ENCODE measurements at regions not wholly inside any gene's neighbourhood (a gene's known extent, or its start where the extent isn't known, plus 50 kb on each side); places are given as distances from the start of the nearest gene placed in this dataset.

GRCh38 chr2:221792971-221793521 lies 220.9 kb upstream of the EPHA4 start:
- dilution Hi-C loops (cut with MboI; ENCODE audit: extremely low pct_ligation_motif_present, low sequenced_read_pairs), result no loop called here
- H3K36me3 ChIP-seq (ENCODE audit: control insufficient read depth in 2 of 2, extremely low read depth in 1 of 2, insufficient read depth in 2 of 2, low read length in 2 of 2), result no peaks in the 10 kb centered on the region
- H3K4me1 ChIP-seq (ENCODE audit: control insufficient read depth, extremely low read depth, insufficient read depth, low read length), result no peaks in the 10 kb centered on the region
- no peaks in the 10 kb centered on the region for H3K9me1 ChIP-seq (ENCODE audit: control insufficient read depth, extremely low read depth, insufficient read depth, low read length)
- TF ChIP-seq CTCF (optimal IDR thresholded peaks at IDR 0.05 in 1 of 3, IDR thresholded peaks at IDR 0.05 in 1 of 3, conservative IDR thresholded peaks at IDR 0.05 in 1 of 3; ENCODE audit: extremely low read depth in 1 of 3, insufficient read depth in 2 of 3, low read length in 3 of 3), result no peak
- TF ChIP-seq EZH2 (IDR thresholded peaks at IDR 0.05; ENCODE audit: low read length), result no peak
- H2AFZ ChIP-seq (ENCODE audit: control insufficient read depth, low read length), result no peak overlapping the region
- no peak overlapping the region for H3K4me2 ChIP-seq (ENCODE audit: control insufficient read depth, extremely low read depth, insufficient read depth, low read depth, low read length)
- H4K20me1 ChIP-seq (ENCODE audit: control insufficient read depth, extremely low read depth, insufficient read depth, low read length), result no peaks in the 10 kb centered on the region
- no peaks in the 10 kb centered on the region for H3K9me3 ChIP-seq (ENCODE audit: control insufficient read depth, low read depth, low read length)
- H3K27me3 ChIP-seq (ENCODE audit: control insufficient read depth, extremely low read depth, insufficient read depth, low read length), result no peaks in the 10 kb centered on the region
- H3K27ac ChIP-seq (ENCODE audit: control insufficient read depth, insufficient read depth, low read length), result no peak overlapping the region
- no peak overlapping the region for H3K4me3 ChIP-seq (ENCODE audit: control insufficient read depth in 2 of 3, extremely low read depth in 1 of 3, insufficient read depth in 2 of 3, low read depth in 1 of 3, low read length in 3 of 3)
- H3K79me2 ChIP-seq (ENCODE audit: control insufficient read depth, insufficient read depth, low read length), result no peaks in the 10 kb centered on the region
- DNase-seq (ENCODE audit: low read depth, low spot score), result no peak
- no peak for FAIRE-seq
- H3K9ac ChIP-seq (ENCODE audit: control insufficient read depth, extremely low read depth, insufficient read depth, low read length), result no peak overlapping the region

DNA sequence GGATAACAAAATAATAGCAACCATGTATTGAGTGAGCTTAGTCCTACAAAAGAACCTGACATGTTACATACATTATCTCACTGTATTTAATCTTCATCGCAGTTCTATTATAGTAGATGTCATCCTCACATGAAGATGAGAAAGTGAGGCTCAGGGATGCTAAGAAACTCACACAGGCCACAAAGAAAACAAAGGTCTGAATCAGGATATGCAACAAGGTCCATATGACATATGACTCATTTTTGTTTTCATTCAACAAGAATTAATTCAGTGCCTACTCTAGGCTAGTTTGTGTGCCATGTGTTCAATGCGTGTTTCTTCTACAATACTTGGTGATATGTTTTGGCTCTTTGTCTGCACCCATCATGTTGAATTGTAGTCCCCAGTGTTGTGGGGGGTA lies 219.7 kb upstream of the EPHA4 start:
- DNase-seq (ENCODE audit: low read depth, low spot score) (no peak), FAIRE-seq (no peak)
- dilution Hi-C loops (cut with MboI; ENCODE audit: extremely low pct_ligation_motif_present, low sequenced_read_pairs), result no loop called here

More for the DNA sequence above, 219.7 kb upstream of the EPHA4 start:
- Histone ChIP-seq H3K27me3 (ENCODE audit: control insufficient read depth, extremely low read depth, insufficient read depth, low read length) (no peaks in the 10 kb centered on the region), H3K9me3 (ENCODE audit: control insufficient read depth, low read depth, low read length) (no peaks in the 10 kb centered on the region), H3K4me1 (ENCODE audit: control insufficient read depth, extremely low read depth, insufficient read depth, low read length) (no peaks in the 10 kb centered on the region), H3K9me1 (ENCODE audit: control insufficient read depth, extremely low read depth, insufficient read depth, low read length) (no peaks in the 10 kb centered on the region), H3K4me2 (ENCODE audit: control insufficient read depth, extremely low read depth, insufficient read depth, low read depth, low read length) (no peak overlapping the region), H3K27ac (ENCODE audit: control insufficient read depth, insufficient read depth, low read length) (no peak overlapping the region), H3K9ac (ENCODE audit: control insufficient read depth, extremely low read depth, insufficient read depth, low read length) (no peak overlapping the region), H3K36me3 (ENCODE audit: control insufficient read depth in 2 of 2, extremely low read depth in 1 of 2, insufficient read depth in 2 of 2, low read length in 2 of 2) (no peaks in the 10 kb centered on the region), H2AFZ (ENCODE audit: control insufficient read depth, low read length) (no peak overlapping the region), H3K4me3 (ENCODE audit: control insufficient read depth in 2 of 3, extremely low read depth in 1 of 3, insufficient read depth in 2 of 3, low read depth in 1 of 3, low read length in 3 of 3) (no peak overlapping the region), H3K79me2 (ENCODE audit: control insufficient read depth, insufficient read depth, low read length) (no peaks in the 10 kb centered on the region), H4K20me1 (ENCODE audit: control insufficient read depth, extremely low read depth, insufficient read depth, low read length) (no peaks in the 10 kb centered on the region)
- TF ChIP-seq CTCF (optimal IDR thresholded peaks at IDR 0.05 in 1 of 3, IDR thresholded peaks at IDR 0.05 in 1 of 3, conservative IDR thresholded peaks at IDR 0.05 in 1 of 3; ENCODE audit: extremely low read depth in 1 of 3, insufficient read depth in 2 of 3, low read length in 3 of 3) (no peak), EZH2 (IDR thresholded peaks at IDR 0.05; ENCODE audit: low read length) (no peak)

Measured in keratinocyte (primary cell).